Stomach (tissue), 8 donors: ENCODE measurements at regions not wholly inside any gene's neighbourhood (a gene's known extent, or its start where the extent isn't known, plus 50 kb on each side); places are given as distances from the start of the nearest gene placed in this dataset.
"Not testable (repeated sequence)": the region's sequence is repeated elsewhere in the genome, so short reads cannot be mapped to it uniquely, and the experiment has no call there.

Experiments
- DNase-seq, 2 donors: peaks; one replicate each; pipeline versions ENCODE4 v3.0.0 to v3.0.0-alpha.2; 2013 to 2019
- H3K27ac ChIP-seq, 5 donors: fragments of 200-600 bp in 4 of 5; sonication (generic) in 4 of 5; one replicate each; pipeline ENCODE4 v1.5.1; 2013 to 2019; ENCODE audit warnings: mild to moderate bottlenecking in 1 of 5, moderate library complexity in 1 of 5
- H3K27me3 ChIP-seq, 3 donors: fragments of 200-600 bp; sonication (generic); one replicate each; pipeline ENCODE4 v1.5.1; 2017 to 2019; ENCODE audit warnings: mixed run types in 1 of 3
- H3K36me3 ChIP-seq, 4 donors: fragments of 200-600 bp; sonication (generic); 1 replicate in 3 of 4; 2 replicates in 1 of 4; pipeline ENCODE4 v1.5.1; 2016 to 2019
- H3K4me1 ChIP-seq, 4 donors: fragments of 200-600 bp; sonication (generic); one replicate each; pipeline ENCODE4 v1.5.1; 2016 to 2019
- H3K4me3 ChIP-seq, 4 donors: fragments of 200-600 bp; sonication (generic) in 3 of 4; one replicate each; pipeline ENCODE4 v1.5.1; 2016 to 2019; ENCODE audit warnings: mild to moderate bottlenecking in 1 of 4
- H3K9me3 ChIP-seq, 4 donors: fragments of 200-600 bp; sonication (generic); one replicate each; pipeline ENCODE4 v1.5.1; 2016 to 2019
- WGBS, 5 donors: extraction: QIAGEN DNeasy Blood & Tissue Kit in 3 of 5; methylation state at CpG; one replicate each; pipeline versions ENCODE4 v1.1.5 to v1.1.7; 2013 to 2018; 5-methylcytosine and 5-hydroxymethylcytosine counted together
- intact Hi-C: fragments of 100-400 bp; cut with DNase I; formaldehyde crosslinking; loops from one replicate; pipeline ENCODE4 v1.15.1; 2023; ENCODE audit warnings: low total_unique reads
- donor health status: healthy with polysubstance abuse.
- donor health status: Bipolar disorder and iron deficiency.
- donor health status: healthy.

DNA sequence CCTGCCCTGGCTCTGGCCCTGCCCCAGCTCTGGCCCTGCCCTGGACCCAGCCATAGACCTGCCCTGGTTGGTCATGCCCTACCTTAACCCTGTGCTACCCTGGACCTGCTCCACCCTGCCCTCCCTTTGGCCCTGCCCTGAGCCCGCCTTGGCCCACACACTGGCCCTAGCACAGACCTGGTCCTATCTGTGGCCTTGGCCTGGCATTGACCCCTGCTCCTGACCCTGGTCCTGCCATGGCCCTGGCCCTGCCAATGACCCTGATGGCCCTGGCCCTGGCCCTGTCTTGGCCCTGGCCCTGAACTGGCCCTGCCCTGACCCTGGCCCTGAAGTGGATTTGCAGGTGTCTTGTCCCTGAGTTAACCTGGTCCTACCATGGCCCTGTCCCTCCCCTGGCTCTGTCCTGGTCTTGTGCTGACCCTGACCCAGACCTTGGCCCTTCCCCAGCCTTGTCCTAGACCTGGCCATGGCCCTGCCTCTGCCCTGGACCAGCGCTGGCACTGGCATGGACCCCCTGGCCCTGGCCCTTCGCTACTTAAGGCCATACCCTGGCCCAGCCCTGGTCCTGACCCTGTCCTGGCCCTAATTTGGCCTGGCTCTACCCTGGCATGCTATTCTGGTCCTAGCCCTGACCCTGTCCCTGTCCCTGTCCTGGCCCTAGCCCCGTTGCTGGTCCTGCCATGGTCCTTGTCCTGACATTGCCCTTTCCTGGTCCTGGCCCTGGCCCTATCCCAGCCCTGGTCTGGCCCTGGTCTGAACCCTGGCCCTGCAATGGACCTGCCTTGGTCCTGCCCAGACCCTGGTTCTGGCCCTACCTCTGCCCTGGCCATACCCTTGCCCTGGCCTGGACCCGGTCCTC is 253.7 kb downstream of the TP53TG3F start:
- H3K4me1 ChIP-seq, intact Hi-C loops, H3K27me3 ChIP-seq, DNase-seq, H3K27ac ChIP-seq, H3K36me3 ChIP-seq, H3K4me3 ChIP-seq: not testable (repeated sequence)
- WGBS, 5 donors: 65 to 96% (median 73%) methylated on average over 2 to 5 of the region's 5 CpGs
- H3K9me3 ChIP-seq: peaks cover 0 to 25% (median 8%) of the 10 kb centered on the region in 4 donors

DNA sequence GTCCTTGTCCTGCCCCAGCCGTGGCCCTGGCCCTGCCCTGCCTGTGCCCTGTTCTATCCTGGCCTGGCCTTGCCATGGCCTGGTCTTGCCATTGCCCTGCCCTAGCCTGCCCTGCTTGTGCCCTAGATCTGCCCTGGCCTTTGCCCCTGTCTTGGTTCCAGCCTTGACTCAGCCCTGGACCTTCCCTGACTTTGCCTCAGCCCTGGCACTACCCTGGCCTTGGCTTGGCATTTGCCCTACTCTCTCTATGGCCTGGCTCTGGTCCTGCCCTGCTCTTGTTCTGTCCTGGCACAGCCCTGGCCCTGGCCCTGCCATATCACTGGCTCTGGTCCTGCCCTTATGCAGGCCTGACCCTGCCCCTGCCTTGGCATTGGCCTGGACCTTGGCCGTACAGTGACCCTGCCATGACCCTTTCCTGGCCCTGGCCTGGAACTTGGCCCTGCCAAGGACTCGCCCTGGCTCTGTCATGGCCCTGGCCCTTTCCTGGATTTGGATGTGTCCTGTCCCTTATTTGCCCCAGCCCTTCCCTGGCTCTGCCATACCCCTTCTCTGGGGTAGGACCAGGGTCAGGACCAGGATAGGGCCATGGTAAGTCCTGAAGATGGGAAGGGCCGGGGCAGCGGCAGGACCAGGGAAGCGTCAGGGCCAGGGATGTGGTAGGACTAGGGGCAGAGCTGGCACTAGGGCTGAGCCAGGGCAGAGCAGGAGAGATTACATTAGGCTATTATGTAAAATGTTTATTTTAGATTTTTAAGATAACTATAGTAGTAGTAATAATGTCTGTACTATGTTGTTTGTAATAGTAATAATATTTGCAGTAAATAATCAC is 254.5 kb downstream of the TP53TG3F start:
- intact Hi-C loops, H3K27ac ChIP-seq, H3K4me3 ChIP-seq, H3K4me1 ChIP-seq, DNase-seq, H3K36me3 ChIP-seq, H3K27me3 ChIP-seq: not testable (repeated sequence)
- 88 to 92% (median 90%) methylated on average over 5 to 6 of the region's 6 CpGs for WGBS, 5 donors
- peaks cover 0 to 25% (median 8%) of the 10 kb centered on the region in 4 donors for H3K9me3 ChIP-seq

DNA sequence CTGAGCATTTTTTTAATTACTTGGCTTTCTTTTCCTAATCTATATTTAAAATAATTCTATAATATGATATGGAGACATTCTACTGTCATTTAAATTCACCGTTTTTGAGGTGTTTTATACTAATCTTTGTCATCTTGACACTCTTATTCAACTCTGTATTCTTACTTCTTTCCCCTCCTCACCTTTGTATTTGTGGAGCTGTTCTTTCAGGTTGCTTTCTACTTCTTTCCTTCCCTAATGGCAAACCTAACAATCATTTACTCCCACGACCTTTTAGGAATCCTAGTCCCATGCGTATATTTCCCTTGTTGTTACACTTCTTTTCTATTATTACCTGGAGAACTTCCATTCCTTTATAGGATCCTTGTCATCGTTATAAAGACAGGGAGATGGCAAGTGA is 271.8 kb downstream of the TP53TG3F start:
- H3K4me1 ChIP-seq, H3K27ac ChIP-seq, DNase-seq, H3K27me3 ChIP-seq, H3K36me3 ChIP-seq, H3K9me3 ChIP-seq, intact Hi-C loops, H3K4me3 ChIP-seq: not testable (repeated sequence)
- WGBS, 5 donors: 19 to 31% (median 24%) methylated on average over 3 to 4 of the region's 4 CpGs

DNA sequence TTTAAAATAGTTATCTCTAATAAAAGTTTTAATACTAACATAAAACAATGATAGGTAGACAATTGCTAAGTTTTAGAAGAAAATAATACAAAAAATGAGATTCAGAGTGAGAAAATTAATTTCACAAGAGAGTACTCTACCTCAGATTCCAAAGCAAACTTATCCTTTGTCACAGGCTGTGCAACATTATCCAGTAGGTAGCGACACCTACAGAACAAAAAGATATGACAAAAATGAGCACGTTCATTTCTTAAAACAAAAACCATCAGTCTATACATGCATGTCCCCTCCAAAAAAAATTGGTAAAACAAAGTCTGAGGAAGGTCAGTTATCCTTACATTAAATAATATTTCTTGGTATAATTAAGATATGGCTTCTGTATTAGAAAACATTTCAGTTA is 275.2 kb downstream of the TP53TG3F start:
- H3K36me3 ChIP-seq, H3K4me1 ChIP-seq, H3K27me3 ChIP-seq, H3K27ac ChIP-seq, H3K4me3 ChIP-seq, intact Hi-C loops, DNase-seq, H3K9me3 ChIP-seq: not testable (repeated sequence)
- 48 to 61% (median 51%) methylated on average over 2 of the region's 2 CpGs for WGBS, 5 donors

DNA sequence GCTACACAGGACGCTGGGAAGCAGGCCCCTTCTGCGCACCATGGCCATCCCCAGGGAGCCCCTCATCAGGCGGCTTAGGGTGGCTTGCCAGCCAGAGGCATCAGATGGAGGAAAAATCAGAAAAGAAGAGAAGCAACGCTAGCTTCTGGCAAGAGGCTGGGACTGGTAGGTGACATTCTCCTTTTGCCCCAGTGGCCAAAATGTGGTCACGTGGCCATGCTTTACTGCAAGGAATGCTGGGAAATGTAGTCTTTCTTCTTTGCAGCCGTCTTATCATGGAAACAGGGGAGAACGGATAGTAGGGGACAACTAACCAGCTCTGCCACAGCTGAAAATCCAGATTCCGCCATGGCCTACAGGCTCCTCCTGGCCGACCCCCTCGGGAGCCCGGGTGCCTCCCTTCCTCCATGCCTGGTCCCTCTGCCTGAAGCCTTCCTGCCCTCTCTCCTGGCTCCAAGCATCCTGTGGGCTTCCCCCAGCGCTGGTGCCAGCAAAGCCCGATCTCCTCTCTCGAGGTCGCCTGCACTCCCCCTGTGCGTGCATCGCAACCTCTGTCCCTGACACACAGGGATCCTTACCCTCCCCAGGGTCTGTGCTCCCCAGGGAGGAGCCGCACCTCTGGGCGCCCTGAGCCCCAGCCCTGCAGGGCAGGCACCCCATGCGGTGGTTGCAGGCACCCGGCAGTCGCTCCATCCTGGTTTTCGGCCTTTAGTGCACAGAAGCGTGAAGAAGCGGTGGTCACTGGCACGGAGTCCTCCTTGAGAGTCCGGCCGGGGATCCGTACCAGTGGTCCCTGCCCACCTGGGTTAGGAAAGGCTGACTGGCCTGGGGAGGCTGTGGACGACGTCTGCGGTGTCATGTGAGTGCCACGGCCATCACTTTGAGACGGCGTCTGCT is 307.7 kb downstream of the TP53TG3F start:
- DNase-seq, H3K36me3 ChIP-seq, H3K27me3 ChIP-seq, H3K27ac ChIP-seq, H3K4me3 ChIP-seq, H3K4me1 ChIP-seq, intact Hi-C loops: not testable (repeated sequence)
- H3K9me3 ChIP-seq: peaks cover 0 to 17% (median 5%) of the 10 kb centered on the region in 4 donors
- 72 to 89% (median 84%) methylated on average over 12 to 30 of the region's 35 CpGs for WGBS, 5 donors

DNA sequence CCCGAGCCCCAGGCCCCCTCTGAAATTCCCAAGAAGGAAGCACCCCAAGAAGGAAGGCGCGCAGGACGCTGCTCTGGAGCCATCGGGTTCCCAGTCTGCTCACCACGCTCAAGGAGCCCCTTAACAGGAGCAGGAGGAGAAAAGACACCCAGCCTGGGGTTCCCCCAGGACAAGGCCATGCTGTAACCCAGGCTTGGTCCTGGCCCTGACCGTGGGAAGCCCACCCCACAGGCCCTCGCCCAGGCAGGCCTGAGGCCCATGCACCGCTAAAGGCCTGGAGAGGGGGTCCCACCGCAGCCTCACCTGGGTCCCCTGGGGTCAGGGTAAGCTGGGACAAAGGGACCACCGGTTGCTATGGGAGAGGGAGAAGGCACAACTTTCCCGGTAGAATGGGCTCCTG is 309.3 kb downstream of the TP53TG3F start:
- DNase-seq, H3K4me1 ChIP-seq, H3K4me3 ChIP-seq, intact Hi-C loops, H3K36me3 ChIP-seq, H3K27me3 ChIP-seq, H3K27ac ChIP-seq: not testable (repeated sequence)
- 83 to 100% (median 94%) methylated on average over 1 to 8 of the region's 12 CpGs for WGBS, 5 donors
- H3K9me3 ChIP-seq: peaks cover 0 to 17% (median 5%) of the 10 kb centered on the region in 4 donors

DNA sequence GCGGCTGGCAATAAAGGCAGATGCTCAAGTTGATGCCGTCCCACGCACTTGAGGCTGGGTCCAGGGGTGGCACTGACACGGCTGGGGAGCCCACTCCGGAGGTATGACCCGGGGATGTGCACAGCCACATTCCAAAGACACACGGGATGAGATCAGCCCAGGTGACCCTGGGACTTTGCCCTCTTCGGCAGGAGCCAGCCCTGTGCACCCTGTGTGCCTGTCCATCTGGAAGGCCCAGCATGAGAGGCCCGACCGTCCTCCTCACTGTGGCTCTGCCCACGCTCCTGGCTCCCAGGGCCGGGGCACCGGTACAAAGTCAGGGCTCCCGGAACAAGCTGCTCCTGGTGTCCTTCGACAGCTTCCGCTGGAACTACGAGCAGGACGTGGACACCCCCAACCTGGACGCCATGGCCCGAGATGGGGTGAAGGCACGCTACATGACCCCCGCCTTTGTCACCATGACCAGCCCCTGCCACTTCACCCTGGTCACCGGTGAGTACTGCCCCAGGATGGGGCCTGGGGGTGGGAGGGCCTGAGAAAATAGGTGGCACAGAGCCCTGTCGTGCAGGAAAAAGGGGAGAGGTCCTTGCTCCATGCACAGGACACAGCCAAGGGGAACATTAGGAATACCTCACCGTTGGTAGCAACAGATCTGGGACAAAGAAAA is 309.9 kb downstream of the TP53TG3F start:
- WGBS, 5 donors: 90 to 93% (median 91%) methylated on average over 6 to 16 of the region's 25 CpGs
- H3K27me3 ChIP-seq, intact Hi-C loops: not testable (repeated sequence)

DNA sequence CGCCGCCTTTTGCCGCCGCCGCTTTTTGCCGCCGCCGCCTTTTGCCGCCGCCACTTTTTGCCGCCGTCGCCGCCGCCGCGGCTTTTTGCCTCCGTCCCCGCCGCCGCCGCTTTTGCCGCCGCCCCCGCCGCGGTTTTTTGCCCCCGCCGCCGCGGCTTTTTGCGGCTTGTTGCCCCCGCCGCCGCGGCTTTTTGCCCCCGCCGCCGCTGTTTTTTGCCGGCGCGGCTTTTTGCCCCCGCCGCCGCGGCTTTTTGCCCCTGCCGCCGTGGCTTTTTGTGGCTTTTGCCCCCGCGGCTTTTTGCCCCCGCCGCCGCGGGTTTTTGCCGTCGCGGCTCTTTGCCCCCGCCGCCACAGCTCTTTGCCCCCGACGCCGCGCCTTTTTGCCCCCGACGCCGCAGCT is 311.1 kb downstream of the TP53TG3F start:
- intact Hi-C loops, H3K4me1 ChIP-seq, H3K36me3 ChIP-seq, H3K27ac ChIP-seq, H3K27me3 ChIP-seq, H3K4me3 ChIP-seq, DNase-seq: not testable (repeated sequence)
- peaks cover 0 to 17% (median 5%) of the 10 kb centered on the region in 4 donors for H3K9me3 ChIP-seq
- WGBS, 5 donors: 42 to 72% (median 64%) methylated on average over 6 to 66 of the region's 66 CpGs

More for the DNA sequence above, 309.9 kb downstream of the TP53TG3F start:
- H3K9me3 ChIP-seq: peaks cover 0 to 17% (median 5%) of the 10 kb centered on the region in 4 donors
- H3K36me3 ChIP-seq, H3K4me3 ChIP-seq, H3K27ac ChIP-seq, DNase-seq, H3K4me1 ChIP-seq: not testable (repeated sequence)

DNA sequence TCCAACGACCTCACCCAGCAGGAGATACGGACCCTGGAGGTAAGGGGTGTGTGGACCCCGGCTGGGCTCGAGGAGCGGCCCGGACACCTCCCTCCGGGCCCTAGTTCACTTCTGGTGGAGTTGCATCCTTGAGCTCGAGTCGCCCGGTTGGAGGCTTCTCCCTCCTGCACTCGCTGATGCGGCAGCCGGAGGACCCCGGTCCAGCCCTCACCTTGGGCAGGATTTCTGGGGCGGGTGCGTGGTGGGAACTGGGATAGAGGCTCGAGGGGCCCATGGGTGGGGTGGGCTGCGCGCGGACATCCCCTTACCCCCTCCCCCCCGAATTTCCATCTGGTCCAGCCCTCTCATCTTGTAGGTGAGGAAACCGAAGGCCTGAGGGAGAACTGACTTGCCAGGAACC is 311.8 kb downstream of the TP53TG3F start:
- H3K9me3 ChIP-seq: peaks cover 0 to 17% (median 5%) of the 10 kb centered on the region in 4 donors
- DNase-seq, intact Hi-C loops, H3K27ac ChIP-seq, H3K4me3 ChIP-seq, H3K4me1 ChIP-seq, H3K36me3 ChIP-seq, H3K27me3 ChIP-seq: not testable (repeated sequence)
- WGBS, 5 donors: 46 to 78% (median 70%) methylated on average over 7 to 18 of the region's 22 CpGs

DNA sequence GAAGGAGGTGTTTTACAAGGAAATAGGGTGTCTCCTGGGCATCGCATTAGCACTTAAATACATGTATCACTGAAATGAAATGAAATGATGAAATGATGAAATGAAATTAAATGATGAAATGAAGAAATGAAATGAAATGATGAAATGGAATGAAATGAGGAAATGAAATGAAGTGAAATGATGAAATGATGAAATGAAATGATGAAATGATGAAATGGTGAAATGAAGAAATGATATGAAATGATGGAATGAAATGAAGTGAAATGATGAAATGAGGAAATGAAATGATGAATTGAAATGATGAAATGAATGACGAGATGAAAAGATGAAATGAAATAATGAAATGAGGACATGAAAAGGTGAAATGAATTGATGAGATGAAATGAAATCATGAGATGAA is 314.6 kb downstream of the TP53TG3F start:
- intact Hi-C loops, H3K4me3 ChIP-seq, H3K27me3 ChIP-seq, DNase-seq, H3K36me3 ChIP-seq, H3K4me1 ChIP-seq, H3K27ac ChIP-seq: not testable (repeated sequence)
- whole genome bisulfite sequencing, 5 donors: 61 to 76% (median 74%) methylated on average over 2 of the region's 2 CpGs
- peaks cover 0 to 17% (median 5%) of the 10 kb centered on the region in 4 donors for H3K9me3 ChIP-seq

DNA sequence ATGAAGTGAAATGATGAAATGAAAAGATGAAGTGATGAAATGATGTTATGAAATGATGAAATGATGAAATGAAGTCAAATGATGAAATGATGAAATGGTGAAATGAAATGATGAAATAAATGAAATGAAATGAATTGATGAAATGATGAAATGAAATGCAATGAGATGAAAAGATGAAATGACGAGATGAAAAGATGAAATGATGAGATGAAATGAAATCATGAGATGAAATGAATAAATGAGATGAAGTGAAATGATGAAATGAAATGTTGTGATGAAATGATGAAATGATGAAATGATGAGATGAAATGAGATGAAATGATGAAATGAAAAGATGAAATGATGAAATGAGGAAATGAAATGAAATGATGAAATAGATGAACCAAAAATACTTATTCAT is 315.3 kb downstream of the TP53TG3F start:
- H3K27ac ChIP-seq, H3K4me1 ChIP-seq, H3K36me3 ChIP-seq, DNase-seq, H3K4me3 ChIP-seq, intact Hi-C loops, H3K27me3 ChIP-seq: not testable (repeated sequence)
- H3K9me3 ChIP-seq: peaks cover 0 to 14% (median 5%) of the 10 kb centered on the region in 4 donors
- 42 to 61% (median 57%) methylated on average over 1 of the region's 1 CpG for WGBS, 5 donors
